NB4 (cell line): ENCODE measurements at regions not wholly inside any gene's neighbourhood (a gene's known extent, or its start where the extent isn't known, plus 50 kb on each side); places are given as distances from the start of the nearest gene placed in this dataset.

Experiments
- DNase-seq: peaks from one replicate; pipeline ENCODE4 v3.0.0; 2010; ENCODE audit warnings: low read depth
- H3K4me3 ChIP-seq: one replicate; pipeline ENCODE4 v1.5.1; 2011; ENCODE audit warnings: mild to moderate bottlenecking, low read depth, low read length, moderate library complexity
- CTCF ChIP-seq: IDR thresholded peaks from one replicate; pipeline ENCODE4 v1.5.1; 2012; ENCODE audit warnings: low read depth, low read length
- MAX ChIP-seq: IDR thresholded peaks from 2 replicates; pipeline ENCODE4 v1.6.1; 2011; ENCODE audit warnings: low read depth, low read length
- MYC ChIP-seq: IDR thresholded peaks from 2 replicates; pipeline ENCODE4 v1.6.1; 2011; ENCODE audit warnings: low read depth, low read length
- POLR2A ChIP-seq: IDR thresholded peaks from 2 replicates; pipeline ENCODE4 v1.6.1; 2011; ENCODE audit warnings: mild to moderate bottlenecking; ENCODE audit not compliant: insufficient read length; ENCODE audit errors: extremely low read depth

GRCh38 chr20:4406627-4407026 is 157.5 kb upstream of the ADRA1D start:
- no peak for DNase-seq
- TF ChIP-seq MAX (no peak), MYC (no peak), CTCF (no peak), POLR2A (no peak)
- H3K4me3 ChIP-seq = no peak overlapping the region

GRCh38 chr20:4401601-4402000 is 152.5 kb upstream of the ADRA1D start:
- no peak for TF ChIP-seq POLR2A
- no peak for TF ChIP-seq CTCF
- TF ChIP-seq MYC = no peak
- no peak for TF ChIP-seq MAX
- H3K4me3 ChIP-seq = no peak overlapping the region
- DNase-seq = no peak

DNA sequence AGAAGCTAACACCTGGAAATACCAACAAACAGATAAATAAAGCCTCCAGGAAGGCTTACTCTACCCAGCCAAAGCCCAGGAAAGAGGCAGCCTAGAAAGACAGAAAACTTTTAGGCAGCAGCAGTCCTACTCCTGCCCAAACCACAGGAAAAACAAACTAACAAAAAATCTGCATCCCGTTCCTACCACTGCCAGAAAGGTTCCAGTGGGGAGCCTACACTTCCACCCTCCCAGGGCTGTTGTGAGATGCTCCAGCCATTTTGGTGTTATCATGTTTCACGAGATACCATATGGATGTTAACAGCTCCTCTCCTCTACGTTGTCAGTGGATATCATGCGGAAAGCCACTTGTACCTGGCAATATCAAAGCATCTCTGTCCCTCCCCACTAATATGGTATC is 135.9 kb upstream of the ADRA1D start:
- no peak overlapping the region for H3K4me3 ChIP-seq
- TF ChIP-seq MYC (no peak), MAX (no peak), POLR2A (no peak), CTCF (no peak)
- DNase-seq = no peak

DNA sequence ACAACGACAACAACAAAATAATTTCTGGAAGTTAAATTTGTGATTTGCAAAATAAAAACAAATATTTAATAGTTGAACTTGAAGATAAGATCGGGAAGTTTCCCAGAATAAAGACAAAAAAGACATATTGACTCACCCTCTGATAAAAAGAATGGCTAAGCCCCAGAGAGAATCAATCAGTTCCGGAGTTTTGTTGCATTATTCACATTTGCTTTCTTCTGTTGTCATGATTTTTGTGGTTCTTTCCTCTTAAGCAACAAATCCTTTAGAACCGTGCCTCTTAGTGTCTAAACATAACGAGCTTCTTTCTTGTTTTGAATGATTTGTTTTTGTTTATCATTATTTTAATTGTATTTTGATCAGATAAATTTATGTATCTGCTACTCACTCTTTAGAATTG is 134.9 kb upstream of the ADRA1D start:
- DNase-seq = no peak
- TF ChIP-seq POLR2A (no peak), MAX (no peak), CTCF (no peak), MYC (no peak)
- H3K4me3 ChIP-seq = no peak overlapping the region

DNA sequence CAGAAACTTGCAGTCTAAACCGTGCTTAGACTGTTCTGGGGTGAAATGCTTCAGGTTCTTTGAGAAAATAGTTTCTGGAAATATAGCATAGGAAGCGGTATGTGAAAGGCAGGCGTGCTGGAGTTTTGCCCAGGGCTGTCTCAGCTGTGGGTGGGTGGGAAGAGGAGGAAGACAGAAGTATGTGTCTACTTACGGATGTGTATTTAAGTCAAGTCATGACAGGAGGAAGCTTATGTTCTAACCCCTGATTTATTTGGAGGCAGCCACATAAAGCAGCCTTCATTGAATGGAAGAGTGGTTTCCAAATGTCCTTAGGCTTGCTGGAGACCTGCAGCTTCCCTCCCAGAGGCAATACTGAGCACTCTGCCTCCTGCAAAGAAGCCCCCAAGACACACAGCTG is 126.8 kb upstream of the ADRA1D start:
- no peak for DNase-seq
- TF ChIP-seq POLR2A (no peak), MAX (no peak), MYC (no peak), CTCF (no peak)
- no peak overlapping the region for H3K4me3 ChIP-seq

DNA sequence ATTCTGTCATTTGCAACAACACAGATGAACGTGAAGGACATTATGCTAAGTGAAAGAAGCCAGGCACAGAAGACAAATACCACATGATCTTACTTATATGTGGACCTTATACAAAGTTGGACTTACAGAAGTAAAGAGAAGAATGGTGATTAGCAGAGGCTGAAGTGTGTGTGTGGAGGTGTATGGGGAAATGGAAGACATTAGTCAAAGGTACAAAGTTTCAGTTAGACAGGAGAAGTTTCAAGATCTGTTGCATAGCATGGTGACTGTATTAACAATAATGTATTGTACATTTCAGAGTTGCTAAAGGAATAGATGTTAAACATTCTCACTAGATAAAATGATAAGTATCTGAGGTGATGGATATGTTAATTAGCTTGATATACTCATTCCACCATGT is 124.4 kb upstream of the ADRA1D start:
- no peak overlapping the region for H3K4me3 ChIP-seq
- no peak for DNase-seq
- TF ChIP-seq POLR2A (no peak), CTCF (no peak), MYC (no peak), MAX (no peak)
